Endothelial cell of umbilical vein (primary cell): ENCODE measurements at regions not wholly inside any gene's neighbourhood (a gene's known extent, or its start where the extent isn't known, plus 50 kb on each side); places are given as distances from the start of the nearest gene placed in this dataset.

Source experiments
- EZH2 ChIP-seq: IDR thresholded peaks from 2 replicates; pipeline ENCODE4 v1.6.1; 2012; ENCODE audit warnings: borderline replicate concordance, low read depth, mild to moderate bottlenecking, moderate library complexity, low read length, inconsistent platforms; ENCODE audit not compliant: severe bottlenecking
- FOS ChIP-seq: IDR thresholded peaks from 2 replicates; pipeline ENCODE4 v1.6.1; 2011; ENCODE audit warnings: mild to moderate bottlenecking, low read length, moderate library complexity, borderline replicate concordance; ENCODE audit not compliant: insufficient read depth
- GATA2 ChIP-seq: IDR thresholded peaks from 2 replicates; pipeline ENCODE4 v1.7.0; 2011; ENCODE audit warnings: low read depth, mild to moderate bottlenecking, moderate library complexity, mixed read lengths, low read length; ENCODE audit not compliant: insufficient read length, insufficient read depth
- JUN ChIP-seq: IDR thresholded peaks from 2 replicates; pipeline ENCODE4 v1.6.1; 2011; ENCODE audit warnings: borderline replicate concordance, low read depth; ENCODE audit not compliant: insufficient read length, insufficient read depth
- POLR2A ChIP-seq: IDR thresholded peaks from 2 replicates; pipeline ENCODE4 v1.6.1; 2012; ENCODE audit warnings: low read depth, mild to moderate bottlenecking, control low read depth, low read length
- POLR2AphosphoS5 ChIP-seq: IDR thresholded peaks from 2 replicates; pipeline ENCODE4 v1.6.1; 2012; ENCODE audit warnings: low read depth, mild to moderate bottlenecking, control low read depth, low read length, moderate library complexity; ENCODE audit not compliant: insufficient read depth
- TF ChIP-seq, protein P1 (sequence below), 2 donors: IDR thresholded peaks; 1 replicate in 1 of 2; 2 replicates in 1 of 2; pipeline ENCODE4 v1.5.1; 2011; ENCODE audit warnings: low read length in 2 of 2, mild to moderate bottlenecking in 2 of 2, moderate library complexity in 2 of 2, control low read depth in 1 of 2, inconsistent platforms in 1 of 2, low read depth in 1 of 2; ENCODE audit not compliant: insufficient read depth in 1 of 2; ENCODE audit errors: extremely low read depth in 1 of 2

- TF ChIP-seq POLR2A: no peak
- TF ChIP-seq, protein P1, sequence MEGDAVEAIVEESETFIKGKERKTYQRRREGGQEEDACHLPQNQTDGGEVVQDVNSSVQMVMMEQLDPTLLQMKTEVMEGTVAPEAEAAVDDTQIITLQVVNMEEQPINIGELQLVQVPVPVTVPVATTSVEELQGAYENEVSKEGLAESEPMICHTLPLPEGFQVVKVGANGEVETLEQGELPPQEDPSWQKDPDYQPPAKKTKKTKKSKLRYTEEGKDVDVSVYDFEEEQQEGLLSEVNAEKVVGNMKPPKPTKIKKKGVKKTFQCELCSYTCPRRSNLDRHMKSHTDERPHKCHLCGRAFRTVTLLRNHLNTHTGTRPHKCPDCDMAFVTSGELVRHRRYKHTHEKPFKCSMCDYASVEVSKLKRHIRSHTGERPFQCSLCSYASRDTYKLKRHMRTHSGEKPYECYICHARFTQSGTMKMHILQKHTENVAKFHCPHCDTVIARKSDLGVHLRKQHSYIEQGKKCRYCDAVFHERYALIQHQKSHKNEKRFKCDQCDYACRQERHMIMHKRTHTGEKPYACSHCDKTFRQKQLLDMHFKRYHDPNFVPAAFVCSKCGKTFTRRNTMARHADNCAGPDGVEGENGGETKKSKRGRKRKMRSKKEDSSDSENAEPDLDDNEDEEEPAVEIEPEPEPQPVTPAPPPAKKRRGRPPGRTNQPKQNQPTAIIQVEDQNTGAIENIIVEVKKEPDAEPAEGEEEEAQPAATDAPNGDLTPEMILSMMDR (IDR thresholded peaks at IDR 0.05; ENCODE audit: extremely low read depth in 1 of 2, insufficient read depth in 1 of 2, low read depth in 1 of 2, low read length in 2 of 2): no peak
- TF ChIP-seq JUN: no peak
- no peak for TF ChIP-seq POLR2AphosphoS5
- TF ChIP-seq GATA2: no peak
- no peak for TF ChIP-seq EZH2
- TF ChIP-seq FOS: no peak
These were observed 116.8 kb upstream of the ATP1A1 start for GRCh38 chr1:116256286-116256649.
